Smooth muscle cell (in vitro differentiated cells): ENCODE measurements at regions not wholly inside any gene's neighbourhood (a gene's known extent, or its start where the extent isn't known, plus 50 kb on each side); places are given as distances from the start of the nearest gene placed in this dataset.

Experiments
- DNase-seq: peaks from one replicate; lab custom pipeline; 2025; ENCODE audit not compliant: unreplicated experiment; lab: John Stamatoyannopoulos, UW
- H2AFZ ChIP-seq: fragments of 200-600 bp; sonication (generic); 2 replicates; pipeline ENCODE4 v1.6.0; 2016; ENCODE audit warnings: antibody characterized with exemption, low read depth, mild to moderate bottlenecking
- H3F3A ChIP-seq: fragments of 200-600 bp; sonication (generic); 2 replicates; pipeline ENCODE4 v1.6.0; 2017; ENCODE audit warnings: antibody characterized with exemption, low read depth
- H3K27ac ChIP-seq: fragments of 200-600 bp; sonication (generic); 2 replicates; pipeline ENCODE4 v1.5.1; 2016; ENCODE audit warnings: low read depth, mild to moderate bottlenecking
- H3K27me3 ChIP-seq: fragments of 200-600 bp; sonication (generic); 2 replicates; pipeline ENCODE4 v1.6.1; 2016; ENCODE audit warnings: low read depth, mild to moderate bottlenecking
- H3K36me3 ChIP-seq: fragments of 200-600 bp; sonication (generic); 2 replicates; pipeline ENCODE4 v1.5.1; 2016; ENCODE audit warnings: low read depth
- H3K4me1 ChIP-seq: fragments of 200-600 bp; sonication (generic); 2 replicates; pipeline ENCODE4 v1.5.1; 2016; ENCODE audit warnings: low read depth
- H3K4me2 ChIP-seq: fragments of 200-600 bp; sonication (generic); 2 replicates; pipeline ENCODE4 v1.6.0; 2016; ENCODE audit warnings: mild to moderate bottlenecking
- H3K4me3 ChIP-seq: fragments of 200-600 bp; sonication (generic); 2 replicates; pipeline ENCODE4 v1.5.1; 2016; ENCODE audit warnings: mild to moderate bottlenecking
- H3K79me2 ChIP-seq: fragments of 200-600 bp; sonication (generic); 2 replicates; pipeline ENCODE4 v1.6.0; 2016; ENCODE audit warnings: low read depth, mild to moderate bottlenecking
- H3K9ac ChIP-seq: fragments of 200-600 bp; sonication (generic); 2 replicates; pipeline ENCODE4 v1.6.0; 2016; ENCODE audit warnings: low read depth
- H3K9me3 ChIP-seq: fragments of 200-600 bp; sonication (generic); replicated peaks from 2 replicates; pipeline ENCODE4 v1.5.1; 2016; ENCODE audit warnings: low read depth
- H4K20me1 ChIP-seq: fragments of 200-600 bp; sonication (generic); 2 replicates; pipeline ENCODE4 v1.6.0; 2016; ENCODE audit warnings: low read depth
- CTCF ChIP-seq: fragments of 200-600 bp; sonication (generic); IDR thresholded peaks from 2 replicates; pipeline ENCODE4 v1.5.1; 2017; ENCODE audit warnings: borderline replicate concordance, mild to moderate bottlenecking, antibody characterized with exemption; ENCODE audit not compliant: insufficient read depth, poor library complexity, severe bottlenecking
- WGBS: methylation state at CpG from one replicate; pipeline ENCODE4 v1.1.7; 2016; ENCODE audit warnings: low lambda C conversion rate; 5-methylcytosine and 5-hydroxymethylcytosine counted together

DNA sequence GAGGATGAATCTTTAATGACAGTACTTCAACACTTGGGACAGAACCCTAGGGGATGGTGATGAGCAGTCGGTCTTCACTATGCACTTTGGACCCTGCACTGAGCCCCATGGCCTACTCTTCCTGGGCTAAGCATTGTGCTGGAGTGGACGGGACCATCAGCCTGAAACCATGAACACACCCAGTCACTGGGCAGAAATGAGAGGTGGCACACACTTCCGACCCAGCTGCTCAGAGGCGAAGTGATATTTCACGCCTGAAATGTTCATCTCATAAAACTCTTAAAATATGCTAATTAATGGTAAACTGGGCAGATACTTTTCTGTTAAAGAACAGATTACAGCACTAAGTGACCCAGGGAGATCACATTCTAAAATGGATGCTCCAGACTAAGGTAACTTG, 150.3 kb upstream of the NDUFV2 start:
- Histone ChIP-seq H3K4me2 (no peak overlapping the region), H3F3A (peaks cover 7% of the 10 kb centered on the region), H3K4me1 (peaks cover 15% of the 10 kb centered on the region), H2AFZ (no peak overlapping the region), H3K4me3 (no peak overlapping the region), H3K9ac (no peak overlapping the region), H3K27ac (no peak overlapping the region), H4K20me1 (no peaks in the 10 kb centered on the region), H3K36me3 (no peaks in the 10 kb centered on the region), H3K9me3 (no peaks in the 10 kb centered on the region), H3K27me3 (no peaks in the 10 kb centered on the region), H3K79me2 (no peaks in the 10 kb centered on the region)
- WGBS: 96% methylated on average over 5 of the region's 5 CpGs
- no peak for TF ChIP-seq CTCF
- DNase-seq: no peak

DNA sequence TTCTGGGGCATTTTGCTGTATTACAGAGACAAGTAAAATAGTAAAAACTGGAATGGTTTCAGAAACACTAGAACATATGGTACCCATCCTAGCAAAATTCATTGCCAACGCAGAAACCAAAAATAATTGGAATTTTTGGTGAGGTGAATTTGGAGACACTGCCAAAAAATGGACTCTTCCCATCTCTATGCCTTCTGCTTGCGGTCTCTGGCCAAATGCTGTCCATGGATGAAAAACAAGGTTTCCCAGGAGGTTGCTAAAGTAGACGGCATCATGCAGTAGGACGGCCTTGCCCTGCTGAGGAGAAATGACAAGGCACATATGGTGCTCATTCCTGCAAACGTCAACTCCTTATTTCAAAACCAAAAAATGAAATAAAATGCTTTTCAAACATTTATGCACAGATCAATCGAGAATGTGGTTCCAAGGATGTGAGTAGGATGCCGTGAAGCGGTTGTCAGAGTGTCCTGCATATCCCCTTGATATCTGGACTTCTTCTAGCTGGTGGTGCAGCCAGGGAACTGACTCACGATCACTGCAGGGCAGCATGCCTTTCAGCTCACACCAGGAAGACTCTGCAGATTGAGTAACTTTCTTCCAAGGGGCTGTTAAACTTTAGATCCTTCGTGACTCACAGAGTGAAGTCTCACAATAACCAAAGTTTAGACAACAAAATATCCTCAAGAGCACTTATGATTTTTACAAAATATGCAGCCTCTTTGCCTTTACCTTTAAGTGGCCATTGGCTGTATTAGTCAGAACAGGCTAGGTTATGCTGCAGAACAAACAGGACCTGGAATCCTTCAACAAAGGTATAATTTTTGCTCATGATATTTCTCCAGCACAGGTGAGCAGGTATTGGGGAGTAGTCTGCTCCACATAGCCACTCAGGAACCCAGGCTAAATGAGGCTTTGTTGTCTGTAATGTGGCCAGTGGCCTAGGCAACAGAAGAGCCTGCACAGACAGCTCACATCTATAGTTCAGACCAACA, 149.4 kb upstream of the NDUFV2 start:
- Histone ChIP-seq H4K20me1 (no peaks in the 10 kb centered on the region), H3K9me3 (no peaks in the 10 kb centered on the region), H2AFZ (no peak overlapping the region), H3K4me2 (no peak overlapping the region), H3K27me3 (no peaks in the 10 kb centered on the region), H3F3A (peaks cover 2% of the 10 kb centered on the region), H3K36me3 (no peaks in the 10 kb centered on the region), H3K79me2 (no peaks in the 10 kb centered on the region), H3K4me3 (no peak overlapping the region), H3K27ac (peak overlapping the region; percentile 12), H3K9ac (no peak overlapping the region), H3K4me1 (peaks cover 10% of the 10 kb centered on the region)
- WGBS: 72% methylated on average over 10 of the region's 10 CpGs
- TF ChIP-seq CTCF: no peak
- no peak for DNase-seq

DNA sequence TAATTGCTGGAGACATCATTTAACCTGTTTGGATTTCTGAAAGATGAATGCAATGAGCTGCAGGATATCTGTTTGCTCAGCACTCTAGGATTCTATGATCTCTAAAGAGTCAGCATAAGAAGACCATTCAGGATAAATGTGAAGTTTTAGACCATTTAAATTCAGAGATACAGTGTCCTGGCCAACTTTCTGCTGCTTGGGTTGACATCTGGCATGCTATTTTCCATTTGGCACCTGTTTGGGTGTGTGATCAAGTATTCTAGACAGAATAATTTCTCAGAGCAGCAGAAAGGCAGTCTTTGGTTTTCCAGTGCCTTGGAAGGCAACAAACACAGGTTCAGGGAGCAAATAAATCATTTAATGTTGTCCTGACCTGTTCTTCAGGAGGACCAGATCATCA, 144.8 kb upstream of the NDUFV2 start:
- H2AFZ ChIP-seq: no peak overlapping the region
- H3K27me3 ChIP-seq: no peaks in the 10 kb centered on the region
- no peak for DNase-seq
- no peaks in the 10 kb centered on the region for H3K79me2 ChIP-seq
- H3K4me1 ChIP-seq: no peaks in the 10 kb centered on the region
- no peaks in the 10 kb centered on the region for H4K20me1 ChIP-seq
- H3K4me2 ChIP-seq: no peak overlapping the region
- H3K36me3 ChIP-seq: no peaks in the 10 kb centered on the region
- H3K27ac ChIP-seq: no peak overlapping the region
- H3K9me3 ChIP-seq: no peaks in the 10 kb centered on the region
- no peak overlapping the region for H3K4me3 ChIP-seq
- H3K9ac ChIP-seq: no peak overlapping the region
- H3F3A ChIP-seq: no peaks in the 10 kb centered on the region
- TF ChIP-seq CTCF: no peak

GRCh38 chr18:8958660-8959059, 143.8 kb upstream of the NDUFV2 start:
- Histone ChIP-seq H2AFZ (no peak overlapping the region), H3K36me3 (no peaks in the 10 kb centered on the region), H3F3A (no peaks in the 10 kb centered on the region), H3K9me3 (no peaks in the 10 kb centered on the region), H3K4me1 (no peaks in the 10 kb centered on the region), H3K27me3 (no peaks in the 10 kb centered on the region), H3K79me2 (no peaks in the 10 kb centered on the region), H3K4me3 (no peak overlapping the region), H3K4me2 (no peak overlapping the region), H3K9ac (no peak overlapping the region), H3K27ac (no peak overlapping the region), H4K20me1 (no peaks in the 10 kb centered on the region)
- no peak for DNase-seq
- TF ChIP-seq CTCF: no peak
- 88% methylated on average over 3 of the region's 3 CpGs for WGBS
